IMR-90 (cell line): ENCODE measurements at regions not wholly inside any gene's neighbourhood (a gene's known extent, or its start where the extent isn't known, plus 50 kb on each side); places are given as distances from the start of the nearest gene placed in this dataset.

ENCODE experiments used
- ATAC-seq: fragments of 200-7000 bp; cut with Tn5 transposase; 2 replicates; pipeline ENCODE4 v1.9.1; 2020; ENCODE audit warnings: low read depth, mild to moderate bottlenecking, moderate library complexity
- BruUV-seq: library from RNA; stranded (reverse); fragments of 400-500 nt; replicated peaks from 2 replicates; lab custom pipeline; 2021; lab: Mats Ljungman, UMichigan
- CTCF ChIA-PET: fragments of 300-600 bp; formaldehyde crosslinking; extraction: SDS; loops from one replicate; lab custom pipeline; 2021; ENCODE audit warnings: antibody characterized with exemption; lab: Yijun Ruan, JAX
- POLR2A ChIA-PET: fragments of 300-600 bp; sonication (Branson Sonifier 250); formaldehyde crosslinking; loops from one replicate; lab custom pipeline; 2022; ENCODE audit warnings: antibody characterized with exemption; ENCODE audit not compliant: unreplicated experiment; lab: Charles Lee
- DNase-seq: peaks from one replicate; pipeline ENCODE4 v3.0.0; 2013
- H2AFZ ChIP-seq: replicated peaks from 2 replicates; pipeline ENCODE3; 2013; ENCODE audit warnings: low read length, mild to moderate bottlenecking; ENCODE audit not compliant: poor library complexity
- H2AK5ac ChIP-seq: 2 replicates; pipeline ENCODE4 v1.6.1; 2013; ENCODE audit warnings: low read depth, low read length, inconsistent platforms
- H2AK9ac ChIP-seq: replicated peaks from 2 replicates; pipeline ENCODE3; 2013; ENCODE audit warnings: mild to moderate bottlenecking, low read depth, low read length, moderate library complexity; ENCODE audit not compliant: poor library complexity
- H2BK120ac ChIP-seq: 2 replicates; pipeline ENCODE4 v1.6.1; 2013; ENCODE audit warnings: low read depth, low read length, inconsistent platforms
- H2BK15ac ChIP-seq: 3 replicates; pipeline ENCODE4 v1.6.1; 2013; ENCODE audit warnings: low read depth, low read length, inconsistent platforms
- H2BK20ac ChIP-seq: 2 replicates; pipeline ENCODE4 v1.6.1; 2013; ENCODE audit warnings: low read depth, mild to moderate bottlenecking, inconsistent platforms, low read length, moderate library complexity
- H2BK5ac ChIP-seq: 2 replicates; pipeline ENCODE4 v1.6.1; 2013; ENCODE audit warnings: mild to moderate bottlenecking, low read depth, low read length, inconsistent platforms; ENCODE audit not compliant: poor library complexity, severe bottlenecking
- H3K14ac ChIP-seq: replicated peaks from 2 replicates; pipeline ENCODE4 v1.6.1; 2013; ENCODE audit warnings: low read depth, low read length, inconsistent platforms
- H3K18ac ChIP-seq: 2 replicates; pipeline ENCODE4 v1.6.1; 2013; ENCODE audit warnings: low read depth, low read length, control low read depth
- H3K23ac ChIP-seq: 2 replicates; pipeline ENCODE4 v1.6.1; 2013; ENCODE audit warnings: low read depth, low read length, inconsistent platforms
- H3K27ac ChIP-seq: 2 replicates; pipeline ENCODE4 v1.5.1; 2013; ENCODE audit warnings: mild to moderate bottlenecking, control low read depth, low read length; ENCODE audit not compliant: insufficient read depth
- H3K27me3 ChIP-seq: 2 replicates; pipeline ENCODE4 v1.6.1; 2013; ENCODE audit warnings: low read length; ENCODE audit not compliant: control insufficient read depth, insufficient read depth
- H3K36me3 ChIP-seq: 2 replicates; pipeline ENCODE4 v1.6.1; 2013; ENCODE audit warnings: low read length, mixed read lengths; ENCODE audit not compliant: control insufficient read depth, insufficient read depth
- H3K4ac ChIP-seq: 2 replicates; pipeline ENCODE4 v1.6.1; 2013; ENCODE audit warnings: low read depth, low read length, inconsistent platforms
- H3K4me1 ChIP-seq: 2 replicates; pipeline ENCODE4 v1.6.1; 2013; ENCODE audit warnings: low read length, mixed read lengths; ENCODE audit not compliant: control insufficient read depth, insufficient read depth
- H3K4me2 ChIP-seq: 2 replicates; pipeline ENCODE4 v1.6.1; 2013; ENCODE audit warnings: low read depth, mild to moderate bottlenecking, control low read depth, low read length, moderate library complexity
- H3K4me3 ChIP-seq: 2 replicates; pipeline ENCODE4 v1.5.1; 2013; ENCODE audit warnings: low read depth, mild to moderate bottlenecking, control low read depth, low read length, moderate library complexity; ENCODE audit not compliant: insufficient read depth
- H3K56ac ChIP-seq: 2 replicates; pipeline ENCODE4 v1.6.1; 2013; ENCODE audit warnings: low read length, inconsistent platforms; ENCODE audit not compliant: insufficient read depth; ENCODE audit errors: extremely low read depth
- H3K79me1 ChIP-seq, 2 experiments: 2 replicates each; pipeline ENCODE4 v1.6.1; 2013; ENCODE audit warnings: low read length in 2 of 2, inconsistent platforms in 1 of 2, low read depth in 1 of 2
- H3K9ac ChIP-seq: 2 replicates; pipeline ENCODE4 v1.6.1; 2013; ENCODE audit warnings: low read depth, low read length, control low read depth
- H3K9me1 ChIP-seq: 2 replicates; pipeline ENCODE4 v1.6.1; 2013; ENCODE audit warnings: low read length, inconsistent platforms; ENCODE audit not compliant: insufficient read depth
- H3K9me3 ChIP-seq: 2 replicates; pipeline ENCODE4 v1.6.1; 2013; ENCODE audit warnings: low read length; ENCODE audit not compliant: control insufficient read depth, insufficient read depth
- H4K20me1 ChIP-seq: 2 replicates; pipeline ENCODE4 v1.6.1; 2013; ENCODE audit warnings: low read length, inconsistent platforms; ENCODE audit not compliant: insufficient read depth
- H4K5ac ChIP-seq: 2 replicates; pipeline ENCODE4 v1.6.1; 2013; ENCODE audit warnings: mild to moderate bottlenecking, low read depth, low read length, control low read depth
- H4K8ac ChIP-seq, 2 experiments: 2 replicates each; pipeline ENCODE4 v1.6.1; 2013; ENCODE audit warnings: low read depth in 2 of 2, low read length in 2 of 2, control low read depth in 1 of 2, inconsistent platforms in 1 of 2
- H4K91ac ChIP-seq: 2 replicates; pipeline ENCODE4 v1.6.1; 2013; ENCODE audit warnings: low read depth, low read length, inconsistent platforms; ENCODE audit not compliant: insufficient read depth
- CEBPB ChIP-seq: IDR thresholded peaks from 2 replicates; pipeline ENCODE4 v1.6.1; 2012; ENCODE audit warnings: low read depth, low read length, improper control_type of control experiment
- RCOR1 ChIP-seq: IDR thresholded peaks from 2 replicates; pipeline ENCODE4 v1.6.1; 2012; ENCODE audit warnings: mild to moderate bottlenecking, low read length, improper control_type of control experiment; ENCODE audit not compliant: insufficient replicate concordance
- WGBS, 2 experiments: methylation state at CpG; one replicate each; pipeline versions ENCODE4 v1.1.5 to v1.1.7; 2013; ENCODE audit warnings: missing lambda C conversion rate in 2 of 2; ENCODE audit not compliant: insufficient read length in 1 of 2; ENCODE audit errors: extremely low coverage in 2 of 2; 5-methylcytosine and 5-hydroxymethylcytosine counted together
- dilution Hi-C: fragments of 300-500 bp; cut with HindIII; formaldehyde crosslinking; loops from one replicate; pipeline ENCODE4 v1.14.3; 2018; ENCODE audit warnings: low sequenced_read_pairs; ENCODE audit not compliant: unreplicated experiment
- in situ Hi-C: fragments of 300-500 bp; cut with MboI; formaldehyde crosslinking; loops from 3 replicates; pipeline ENCODE4 v1.14.3; 2019; ENCODE audit warnings: low sequenced_read_pairs, inconsistent platforms, mixed read lengths
- intact Hi-C: fragments of 100-400 bp; cut with micrococcal nuclease; formaldehyde crosslinking; loops from 2 replicates; pipeline ENCODE4 v1.10.0; 2022

GRCh38 chr7:41870461-41871138, 167.7 kb upstream of the INHBA start:
- Histone ChIP-seq H3K9me3 (no peaks in the 10 kb centered on the region; the same call in 1 of the 2 replicates), H2AFZ (no peak overlapping the region), H2BK15ac (peak overlapping the region; percentile 91; the same call in 1 of the 3 replicates), H3K4ac (peak overlapping the region; percentile 2; the same call in 1 of the 2 replicates), H3K56ac (no peak overlapping the region), H3K23ac (peak overlapping the region; percentile 61; the same call in 1 of the 2 replicates), H3K36me3 (no peaks in the 10 kb centered on the region), H2BK120ac (peak overlapping the region; percentile 33), H4K20me1 (no peaks in the 10 kb centered on the region), H3K9me1 (no peaks in the 10 kb centered on the region), H3K14ac (peak overlapping the region; percentile 83; the same call in 1 of the 2 replicates), H2BK20ac (peak overlapping the region; percentile 73; the same call in 1 of the 2 replicates), H3K9ac (no peak overlapping the region), H2BK5ac (peak overlapping the region; percentile 75), H4K5ac (peak overlapping the region; percentile 35; the same call in 1 of the 2 replicates), H2AK5ac (no peak overlapping the region), H3K4me3 (no peak overlapping the region), H3K4me2 (no peak overlapping the region), H3K18ac (peak overlapping the region; percentile 99; the same call in 1 of the 2 replicates), H3K79me1 (no peaks in the 10 kb centered on the region), H3K4me1 (peaks cover 14% of the 10 kb centered on the region), H2AK9ac (no peak overlapping the region), H3K27me3 (no peaks in the 10 kb centered on the region), H4K8ac (peak overlapping the region; percentile 68 to 81), H3K27ac (no peak overlapping the region), H4K91ac (no peak overlapping the region)
- in situ Hi-C loops (no loop called here), intact Hi-C loops (no loop called here), dilution Hi-C loops (no loop called here)
- BruUV-seq = no TSS peak
- POLR2A ChIA-PET = no interaction called here
- TF ChIP-seq RCOR1 = no peak
- peak; percentile 62; the same call in 1 of the 2 replicates for TF ChIP-seq CEBPB
- no CpG with 5 or more reads among the region's 1 CpG for WGBS, 2 experiments
- peak; percentile 76 for DNase-seq
- ATAC-seq = no peak; the same call in 1 of the 2 replicates
- CTCF ChIA-PET = no interaction called here
